IPS-NIHi7 (cell line): ENCODE measurements at regions not wholly inside any gene's neighbourhood (a gene's known extent, or its start where the extent isn't known, plus 50 kb on each side); places are given as distances from the start of the nearest gene placed in this dataset.

Experiments used
- DNase-seq: peaks from one replicate; pipeline ENCODE4 v3.0.0; 2012; ENCODE audit warnings: mixed read lengths; ENCODE audit errors: extremely low spot score

DNA sequence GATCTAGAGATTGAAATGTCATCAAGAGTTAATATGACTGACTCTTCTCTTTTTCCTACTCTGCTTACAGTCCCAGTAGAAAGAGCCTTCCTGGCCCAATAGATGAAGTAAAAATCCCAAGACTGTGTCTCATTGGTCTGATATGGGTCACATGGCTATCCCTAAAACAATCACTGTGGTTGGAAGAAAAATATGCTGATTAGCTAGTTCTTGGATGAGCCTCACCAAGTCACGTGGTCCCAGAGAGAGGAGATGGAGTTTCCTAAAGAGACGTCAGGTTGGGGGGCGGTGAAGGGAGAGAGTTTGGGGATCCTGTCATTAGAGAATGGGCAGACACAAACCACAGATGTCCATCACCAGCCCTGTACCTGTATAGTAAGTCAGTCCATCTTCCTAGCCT is 466.3 kb downstream of the HAPSTR1 start:
- DNase-seq, result no peak

DNA sequence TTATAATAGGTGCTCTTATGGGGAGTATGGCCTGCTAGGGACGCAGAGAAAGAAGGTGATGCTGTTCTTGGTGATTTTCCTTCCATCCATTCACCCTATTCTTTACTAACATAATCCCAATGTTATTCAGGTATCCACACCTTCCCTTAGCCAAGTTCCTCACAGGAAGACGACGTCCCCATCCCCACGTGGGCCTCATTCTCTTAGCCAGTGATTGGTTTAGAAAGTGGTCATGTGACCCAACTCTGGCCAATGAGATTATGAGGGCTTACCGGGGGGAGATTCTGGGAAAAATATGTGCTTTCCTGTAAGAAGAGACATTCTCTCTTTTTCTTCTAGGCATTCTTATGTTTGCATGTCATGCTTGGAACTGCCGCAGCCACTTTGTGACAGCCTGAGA is 474.7 kb downstream of the HAPSTR1 start:
- DNase-seq, result no peak

DNA sequence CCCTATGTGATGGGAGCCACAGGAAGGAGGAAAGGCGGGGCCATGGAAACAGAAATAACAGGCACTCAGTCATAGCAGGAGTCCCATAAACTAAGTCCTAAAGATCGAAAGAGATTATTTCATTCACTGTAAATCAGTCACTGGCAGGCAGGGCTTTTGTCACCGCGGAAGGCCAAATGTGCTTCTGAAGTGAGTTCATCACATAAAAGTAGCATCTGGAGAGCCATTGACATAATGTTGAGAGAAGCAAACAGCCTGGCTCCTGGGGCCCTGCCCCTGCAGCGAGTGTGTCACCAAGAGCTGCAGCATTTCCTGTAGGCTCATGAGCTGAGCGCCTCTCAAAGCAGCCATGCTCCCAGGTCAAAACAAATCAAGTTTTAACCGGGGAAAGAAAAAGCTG is 476.2 kb downstream of the HAPSTR1 start:
- no peak for DNase-seq

DNA sequence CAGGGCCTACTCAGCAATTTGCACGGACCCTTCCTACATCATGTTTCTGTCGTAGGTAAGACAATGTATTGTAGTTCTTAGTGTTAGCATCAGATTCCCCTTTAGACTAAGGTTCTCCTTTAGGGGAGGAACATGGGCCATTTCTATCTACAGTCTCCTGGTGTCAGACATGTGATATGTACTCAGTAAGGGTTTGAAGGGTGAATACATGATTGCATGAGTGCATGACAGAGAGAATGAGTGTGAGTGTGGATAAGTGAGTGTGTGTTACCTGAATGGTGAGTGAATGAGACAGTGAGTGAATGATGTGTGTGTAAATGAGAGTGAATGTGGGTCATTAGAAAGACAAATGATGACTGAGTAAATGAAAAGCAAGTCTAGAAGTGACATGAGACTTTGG is 476.8 kb downstream of the HAPSTR1 start:
- DNase-seq, result no peak

DNA sequence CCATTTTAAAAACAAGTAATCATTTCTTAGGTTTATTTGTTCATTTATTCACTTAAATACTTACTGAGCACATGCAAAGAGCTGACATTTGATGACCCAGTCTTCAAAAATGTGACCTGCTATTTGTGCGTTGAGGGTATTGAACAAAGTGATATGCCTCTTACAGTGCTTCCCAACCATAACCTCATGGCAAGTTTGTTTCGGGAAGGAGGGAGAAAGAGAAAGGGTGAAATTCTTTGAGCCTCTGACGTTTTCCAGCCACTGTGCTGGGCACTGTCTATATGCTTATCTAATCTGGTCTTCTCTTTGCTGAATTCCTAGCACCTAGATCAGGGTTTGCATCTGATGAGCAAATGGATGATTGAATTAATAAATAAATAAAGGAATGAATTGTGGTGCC is 479.1 kb downstream of the HAPSTR1 start:
- DNase-seq, result no peak

DNA sequence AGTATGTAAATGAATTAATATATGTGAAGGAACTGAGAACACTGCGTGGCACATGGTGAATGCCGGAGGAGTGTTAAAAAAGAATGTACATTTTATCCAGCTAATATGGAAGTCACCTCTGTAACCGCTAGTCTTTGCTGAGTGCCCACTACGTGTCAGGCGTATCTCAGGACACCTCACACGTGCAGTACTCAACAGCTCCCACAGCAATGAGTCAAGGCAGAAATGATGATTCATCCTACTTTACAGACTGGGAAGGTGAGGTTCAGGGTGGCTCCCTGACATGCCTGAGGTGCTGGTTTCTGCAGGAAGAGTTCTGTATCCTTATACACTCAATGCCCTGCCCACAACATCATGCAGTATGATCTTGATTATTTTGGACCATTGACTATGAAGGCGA is 487.0 kb downstream of the HAPSTR1 start:
- DNase-seq, result no peak

DNA sequence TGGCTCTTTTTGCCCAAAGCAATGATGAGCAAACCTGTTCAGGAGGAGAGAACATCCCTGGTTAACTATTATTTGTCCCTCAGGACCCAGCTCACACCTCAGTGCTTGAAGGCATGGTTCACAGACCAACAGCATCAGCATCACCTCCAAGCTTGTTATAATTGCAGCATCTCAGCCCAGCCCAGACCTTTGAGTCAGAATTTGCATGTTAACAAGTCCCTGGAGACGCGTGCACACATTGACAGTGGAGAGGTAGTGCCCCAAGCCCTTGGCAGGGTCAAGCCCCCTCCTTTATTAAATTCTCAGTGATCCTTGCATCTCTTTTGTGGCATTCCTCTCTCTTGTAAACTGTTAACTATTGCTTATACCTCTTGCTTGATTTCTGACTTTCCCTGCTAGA is 488.6 kb downstream of the HAPSTR1 start:
- DNase-seq, result no peak

DNA sequence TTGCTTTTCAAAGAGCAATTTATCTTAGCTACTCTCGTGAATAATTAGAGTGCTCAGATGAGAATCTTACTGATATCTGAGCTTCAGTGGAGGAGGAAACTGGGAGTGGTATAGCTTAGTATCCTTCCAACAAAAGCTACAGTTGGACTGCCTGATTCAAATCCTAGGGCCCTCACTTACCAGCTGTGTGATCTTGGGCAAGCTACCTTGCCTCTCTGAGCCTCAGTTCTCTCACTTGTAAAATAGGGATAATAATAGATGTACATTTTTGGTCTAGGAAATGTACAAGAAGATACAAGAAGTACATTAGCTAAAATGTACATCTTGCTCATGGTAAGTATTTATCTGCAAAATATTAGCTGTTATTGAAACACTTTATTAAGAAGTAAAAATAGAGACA is 502.0 kb downstream of the HAPSTR1 start:
- DNase-seq, result no peak

DNA sequence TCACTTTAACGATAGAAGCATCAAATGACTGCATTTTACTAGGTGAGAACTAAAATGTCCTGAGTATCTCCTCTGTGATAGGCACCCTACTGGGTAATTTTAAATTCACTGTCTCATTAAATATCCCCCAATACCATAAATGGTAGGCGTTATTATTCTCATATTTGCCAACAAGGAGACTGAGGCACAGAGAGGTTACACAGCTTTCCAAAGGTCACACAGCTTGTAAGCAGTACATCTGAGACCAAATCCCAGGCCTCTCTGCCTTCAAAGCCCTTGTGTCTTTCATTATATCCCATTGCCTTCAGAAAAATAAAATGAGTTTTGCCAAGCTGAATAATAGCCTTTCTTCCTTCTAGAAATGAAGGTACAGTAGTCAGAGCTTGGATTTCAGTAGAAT is 502.6 kb downstream of the HAPSTR1 start:
- no peak for DNase-seq

DNA sequence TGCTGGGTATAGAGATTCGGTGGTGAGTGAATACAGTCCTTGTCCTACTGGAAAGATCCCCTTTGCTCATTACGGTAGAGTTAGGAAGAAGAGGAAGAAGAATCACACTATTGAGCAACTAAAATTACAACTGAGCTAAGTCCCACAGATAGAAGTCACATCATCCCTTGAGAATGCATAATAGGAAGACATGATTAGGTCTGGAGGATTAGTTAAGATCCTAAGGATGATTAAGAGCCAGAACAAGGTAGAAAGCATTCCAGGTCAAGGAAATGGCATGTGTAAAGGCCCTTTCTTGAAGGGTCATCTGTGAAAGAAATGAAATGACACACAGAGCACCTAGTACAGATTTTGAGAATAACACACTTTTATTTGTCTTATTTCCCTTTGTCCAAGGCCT is 503.5 kb downstream of the HAPSTR1 start:
- no peak for DNase-seq

DNA sequence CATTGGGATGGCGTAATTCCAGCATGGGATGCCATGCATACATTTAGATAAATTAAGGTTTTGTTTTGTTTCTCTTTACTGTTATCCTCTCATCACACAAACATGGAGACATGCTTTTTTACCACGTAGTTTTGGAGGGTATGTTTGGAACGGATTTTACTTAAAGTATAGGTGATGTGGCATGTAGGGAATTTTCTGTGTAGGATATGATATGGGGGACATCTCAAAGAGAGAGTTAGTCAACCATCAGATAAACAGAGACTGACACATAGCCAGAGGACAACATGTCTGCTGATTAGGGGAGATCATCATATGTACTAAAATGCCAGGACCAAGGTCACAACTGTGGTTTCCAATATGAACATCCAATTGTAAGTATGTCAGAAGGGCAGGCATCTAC is 503.9 kb downstream of the HAPSTR1 start:
- DNase-seq, result no peak

DNA sequence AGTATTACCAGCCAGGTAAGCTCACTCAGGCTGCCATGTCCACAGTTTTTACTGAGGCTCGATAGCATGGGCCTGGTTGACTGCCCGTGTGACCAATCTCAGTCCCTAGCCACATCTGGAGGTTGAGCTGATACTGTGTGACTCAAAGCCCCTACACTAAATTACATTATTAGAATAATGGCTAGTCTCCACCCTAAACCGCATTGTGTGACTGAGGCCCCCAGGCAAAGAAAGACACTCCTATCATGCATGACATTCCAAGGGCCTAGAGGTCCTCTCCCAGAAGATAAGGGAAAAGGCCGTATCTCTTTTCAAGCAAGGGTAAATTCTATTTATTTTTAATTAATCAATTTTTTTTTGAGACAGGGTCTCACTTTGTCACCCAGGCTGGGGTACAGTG is 505.3 kb downstream of the HAPSTR1 start:
- DNase-seq, result no peak

DNA sequence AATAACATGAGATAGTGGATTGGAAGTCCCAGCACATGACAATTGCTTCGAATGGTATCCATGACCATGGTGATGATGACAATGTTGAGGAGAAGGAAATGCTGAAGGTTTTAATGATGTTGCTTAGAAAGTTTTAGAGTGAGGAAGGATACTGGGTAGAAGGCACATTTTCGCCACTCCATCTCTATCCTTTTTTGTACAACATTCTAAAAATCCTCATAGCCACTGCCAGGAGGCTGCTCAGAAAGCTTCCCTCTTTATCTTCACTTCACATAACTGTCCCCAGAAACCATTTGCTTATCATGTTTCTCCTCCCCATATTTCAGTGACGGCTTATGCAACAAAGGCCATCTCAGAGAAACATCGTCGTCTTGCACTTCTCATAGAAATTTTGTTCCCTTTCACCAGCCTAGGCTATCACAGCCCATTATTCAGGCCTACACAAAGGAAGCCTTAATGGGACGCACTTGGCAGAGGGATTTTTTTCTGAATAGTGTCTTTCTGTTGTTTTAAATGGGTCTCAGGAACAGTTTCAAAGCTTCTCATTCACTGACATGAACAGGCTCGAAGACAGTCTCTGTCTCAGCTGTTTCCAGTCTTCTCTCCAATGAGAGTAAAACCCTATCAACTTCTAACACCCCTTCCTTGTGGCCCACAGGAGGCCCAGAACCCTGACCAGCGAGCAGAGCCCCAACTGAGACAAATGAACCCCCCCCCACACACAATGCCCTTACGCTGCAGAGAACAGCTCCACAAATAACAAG is 506.7 kb downstream of the HAPSTR1 start:
- DNase-seq, result no peak

DNA sequence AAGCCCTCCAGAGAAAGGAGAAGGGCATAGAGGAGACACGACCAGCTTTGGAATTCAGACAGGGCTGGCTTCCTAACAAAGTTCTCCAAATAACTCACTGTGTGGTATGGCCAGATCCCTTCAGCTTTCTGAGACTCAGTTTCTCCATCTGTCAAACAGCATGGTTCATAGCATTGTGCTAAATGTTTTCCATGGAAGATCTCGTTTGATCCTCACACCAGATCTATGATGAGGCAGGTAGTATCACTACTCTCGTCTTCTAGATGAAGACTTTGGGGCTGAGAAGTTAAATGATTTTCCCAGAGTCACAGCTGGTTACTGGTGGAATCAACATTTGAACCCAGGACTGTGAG is 507.3 kb downstream of the HAPSTR1 start:
- no peak for DNase-seq

DNA sequence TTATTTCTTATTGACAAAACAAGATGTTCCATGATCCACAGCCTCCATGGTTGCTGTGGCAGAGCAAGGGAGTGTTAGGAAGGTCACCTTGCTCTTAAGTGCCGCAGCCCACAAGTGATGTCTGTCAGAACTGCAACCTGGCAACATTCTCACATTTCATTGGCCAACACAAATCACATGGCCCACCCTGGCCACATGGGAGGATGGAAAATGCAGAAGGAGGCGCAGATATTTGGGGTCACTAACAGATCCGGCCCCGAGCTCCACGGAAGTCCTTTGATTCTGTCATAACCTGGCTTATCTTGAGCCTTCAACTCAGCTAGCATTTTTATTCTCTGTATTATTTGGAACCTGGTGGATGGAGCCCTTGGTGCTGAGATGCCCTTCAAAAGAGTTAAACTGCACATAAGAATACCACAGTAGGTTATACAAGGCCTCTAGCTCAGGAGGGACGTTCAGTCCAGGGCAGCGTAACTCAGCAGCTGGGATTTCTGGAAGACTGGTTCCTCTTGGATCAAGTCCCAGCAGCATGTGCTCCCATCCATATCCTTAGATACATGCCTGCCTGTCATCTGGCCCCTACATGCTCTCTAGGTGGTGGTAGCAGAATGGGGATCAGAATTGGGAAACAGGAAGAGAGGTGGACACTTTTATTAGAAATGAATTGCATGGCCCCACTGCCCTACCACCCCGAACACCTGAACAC is 508.1 kb downstream of the HAPSTR1 start:
- DNase-seq, result no peak

DNA sequence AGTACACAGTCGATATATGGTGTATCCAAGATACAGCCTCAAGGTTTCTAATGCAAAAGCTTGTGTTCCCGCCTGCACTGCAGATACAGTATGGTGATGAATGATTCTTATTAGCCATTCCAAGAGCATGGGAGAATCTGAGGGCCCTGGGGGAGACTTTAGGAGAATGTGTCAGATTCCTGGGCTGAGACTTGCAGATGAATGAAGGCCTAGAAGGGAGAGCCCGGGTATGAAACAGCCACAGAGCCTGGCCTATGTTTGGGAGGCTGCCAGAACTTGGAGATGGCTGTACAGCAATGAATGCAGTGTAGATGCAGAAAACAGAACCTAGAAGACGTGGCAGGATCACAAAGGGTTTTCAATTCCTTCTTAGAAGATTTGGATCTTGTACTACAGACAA is 510.7 kb downstream of the HAPSTR1 start:
- DNase-seq, result no peak

DNA sequence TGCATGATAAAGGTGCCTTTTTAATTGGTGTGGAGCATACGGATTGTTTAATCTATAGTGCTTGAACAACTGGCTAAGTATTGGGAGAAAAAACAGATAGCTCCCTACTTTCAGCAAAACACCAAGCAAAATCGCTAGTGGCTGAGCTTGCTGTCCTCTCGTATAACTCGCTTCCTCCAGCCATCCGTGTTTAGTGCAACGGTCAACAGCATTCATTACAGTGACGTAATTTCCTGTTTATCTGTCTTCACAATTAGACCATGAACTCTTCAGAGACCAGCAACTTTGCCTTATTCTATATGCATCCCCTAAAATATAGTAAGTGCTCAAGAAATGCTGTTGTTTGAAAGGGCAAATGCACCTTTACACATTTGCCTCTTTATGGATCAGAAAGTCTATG is 511.9 kb downstream of the HAPSTR1 start:
- DNase-seq, result no peak

DNA sequence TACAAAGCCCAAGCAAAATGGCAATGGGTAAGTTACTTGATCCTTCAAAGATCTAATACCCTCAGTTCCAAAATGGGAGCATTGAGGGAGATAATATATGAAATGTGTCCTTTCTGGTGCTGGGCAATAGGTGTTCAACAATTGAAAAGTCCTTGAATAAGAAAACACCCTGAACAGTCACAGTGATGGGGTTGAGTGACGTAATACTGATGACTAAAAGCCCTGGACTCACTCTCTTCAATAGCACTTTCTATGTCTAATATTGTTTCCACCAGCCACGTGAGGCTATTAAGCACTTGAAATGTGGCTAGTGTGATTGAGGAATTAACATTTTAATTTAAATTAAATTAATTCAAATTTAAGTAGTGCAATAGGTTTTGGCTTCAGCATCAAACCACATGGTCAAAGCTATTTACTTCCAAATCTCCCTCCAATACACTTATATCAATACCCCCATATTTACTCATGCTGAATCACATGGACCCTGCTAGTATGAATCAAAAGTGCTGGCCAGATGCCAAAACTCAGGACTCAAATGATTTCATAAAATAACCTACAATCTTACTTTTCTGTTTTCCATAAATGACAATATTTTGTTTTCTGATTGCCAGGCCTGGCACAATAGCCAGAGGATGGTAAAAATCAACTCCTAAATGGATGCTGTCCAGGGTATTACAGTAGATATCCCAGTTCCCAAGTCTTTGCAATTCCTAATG is 516.2 kb downstream of the HAPSTR1 start:
- no peak for DNase-seq

DNA sequence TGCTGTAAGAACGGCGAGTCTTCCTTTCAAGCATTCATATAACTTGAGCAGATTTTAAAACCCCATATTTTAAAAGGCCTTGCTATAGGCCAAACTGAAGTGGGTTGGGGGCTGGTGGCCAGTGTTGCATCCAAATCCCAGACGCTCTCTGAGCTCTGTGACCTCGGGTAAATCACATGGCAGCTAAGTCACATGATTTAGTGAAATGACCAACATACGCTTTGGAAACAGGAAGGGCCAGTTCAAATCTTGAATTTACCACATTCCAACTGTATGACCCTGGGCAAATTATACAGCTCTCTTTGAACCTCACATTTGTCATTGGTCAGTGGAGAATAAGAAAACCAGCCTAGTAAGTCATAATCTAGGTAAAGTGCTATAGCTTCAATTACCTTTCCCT is 519.3 kb downstream of the HAPSTR1 start:
- no peak for DNase-seq

DNA sequence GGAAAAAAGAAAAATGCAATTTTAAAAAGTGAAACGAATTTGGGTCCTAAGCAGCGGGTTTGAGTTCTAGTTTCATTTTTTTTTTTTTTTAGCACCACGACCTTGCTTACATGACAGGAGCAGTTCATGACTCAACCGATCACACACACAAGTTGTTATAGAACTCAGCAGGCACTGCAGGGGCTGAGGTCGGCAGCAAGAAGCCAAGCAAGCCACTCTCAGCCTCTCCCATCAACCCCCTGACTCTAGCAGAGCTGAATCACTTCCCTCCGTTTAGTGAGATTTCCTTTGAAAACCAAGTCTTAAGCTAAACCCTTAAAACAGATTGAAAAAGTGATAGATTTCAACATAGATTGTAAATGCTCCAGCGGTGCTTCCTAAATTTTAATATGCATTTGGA is 520.8 kb downstream of the HAPSTR1 start:
- peak; percentile 45 for DNase-seq

DNA sequence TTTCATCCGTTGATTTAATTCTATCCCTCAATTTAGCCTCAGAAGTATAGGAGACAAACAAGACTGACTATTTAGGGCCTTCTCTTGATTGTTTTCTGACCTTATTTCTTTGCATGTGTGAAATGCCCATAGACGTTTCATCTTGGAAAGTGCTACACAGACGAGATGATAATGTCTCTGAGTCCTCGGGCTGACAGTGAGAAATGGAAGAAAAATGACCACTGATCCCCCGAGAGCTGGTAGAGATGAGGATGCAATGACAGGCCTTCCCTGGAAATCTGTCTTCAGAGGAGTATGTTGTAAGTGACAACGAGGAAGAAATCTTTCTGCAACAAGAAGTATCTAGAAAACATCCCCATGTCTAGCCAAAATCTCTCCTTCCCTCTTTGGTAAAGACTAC is 522.9 kb downstream of the HAPSTR1 start:
- no peak for DNase-seq

DNA sequence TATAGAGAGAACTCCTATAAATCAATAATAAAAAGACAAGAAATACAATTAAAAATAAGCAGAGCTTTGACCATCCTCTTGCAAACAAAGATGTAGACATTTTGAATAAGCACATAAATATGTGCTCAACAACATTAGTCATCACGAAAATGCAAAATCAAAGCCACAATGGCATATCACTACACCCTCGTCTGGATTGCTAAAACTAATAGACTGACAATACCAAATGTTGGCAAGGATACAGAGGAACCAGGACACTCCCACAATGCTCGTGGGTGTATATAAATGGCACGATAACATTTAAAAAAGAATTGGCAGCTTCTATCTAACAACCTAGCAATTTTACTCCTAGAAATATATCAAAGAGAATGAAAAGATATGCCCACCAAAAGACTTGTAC is 530.8 kb downstream of the HAPSTR1 start:
- DNase-seq, result no peak

DNA sequence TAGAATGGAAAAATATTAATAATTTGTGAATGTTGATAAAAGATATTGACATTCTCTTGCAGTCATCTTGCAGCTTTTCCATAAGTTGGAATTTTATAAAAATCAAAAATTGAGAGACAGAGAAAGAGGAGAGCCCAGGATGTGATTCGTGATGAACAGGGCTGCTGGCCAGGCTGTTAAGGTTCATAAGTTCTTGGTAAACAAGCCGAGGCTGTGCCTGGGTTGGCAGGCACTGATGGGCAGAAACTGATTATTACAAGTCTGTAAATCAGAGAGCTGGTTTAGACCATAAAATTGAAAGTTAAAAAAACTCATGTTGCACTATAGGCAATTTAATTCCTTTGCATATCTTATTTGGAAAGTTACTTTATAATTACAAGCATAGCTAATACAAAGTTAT is 533.7 kb downstream of the HAPSTR1 start:
- no peak for DNase-seq
